GM19463 (cell line): ENCODE measurements at regions not wholly inside any gene's neighbourhood (a gene's known extent, or its start where the extent isn't known, plus 50 kb on each side); places are given as distances from the start of the nearest gene placed in this dataset.

Experiments
- ATAC-seq: cut with Tn5 transposase; IDR thresholded peaks from one replicate; pipeline ENCODE4 v1.9.1; 2021; ENCODE audit warnings: mild to moderate bottlenecking, moderate library complexity; ENCODE audit not compliant: unreplicated experiment

DNA sequence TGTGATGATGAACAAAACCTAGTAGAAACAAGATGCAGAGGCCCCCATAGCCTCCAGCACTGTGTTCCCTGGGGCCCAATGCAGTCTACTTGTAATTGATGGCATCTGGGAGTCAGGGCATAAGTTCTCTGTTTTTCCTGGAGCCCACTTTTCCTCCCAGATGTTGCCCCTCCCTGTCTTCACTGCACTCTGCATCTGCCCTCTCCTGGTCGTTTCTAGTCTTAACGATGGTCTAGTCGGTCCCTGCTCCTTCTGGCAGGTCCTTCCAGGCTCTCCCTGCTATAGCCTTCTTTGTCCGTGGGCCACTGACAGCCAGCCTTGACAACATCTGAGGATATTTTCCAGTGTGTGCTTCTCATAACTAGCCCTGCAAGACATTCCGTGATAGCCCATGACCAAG lies 208.3 kb downstream of the GXYLT1 start:
- no peak for ATAC-seq

GRCh38 chr12:41935911-41936310 lies 208.8 kb downstream of the GXYLT1 start:
- no peak for ATAC-seq

GRCh38 chr12:41932470-41932991 lies 212.1 kb downstream of the GXYLT1 start:
- ATAC-seq, result peak; percentile 58

GRCh38 chr12:41930866-41931437 lies 213.7 kb downstream of the GXYLT1 start:
- no peak for ATAC-seq

GRCh38 chr12:41924111-41924510 lies 220.6 kb downstream of the GXYLT1 start:
- no peak for ATAC-seq

DNA sequence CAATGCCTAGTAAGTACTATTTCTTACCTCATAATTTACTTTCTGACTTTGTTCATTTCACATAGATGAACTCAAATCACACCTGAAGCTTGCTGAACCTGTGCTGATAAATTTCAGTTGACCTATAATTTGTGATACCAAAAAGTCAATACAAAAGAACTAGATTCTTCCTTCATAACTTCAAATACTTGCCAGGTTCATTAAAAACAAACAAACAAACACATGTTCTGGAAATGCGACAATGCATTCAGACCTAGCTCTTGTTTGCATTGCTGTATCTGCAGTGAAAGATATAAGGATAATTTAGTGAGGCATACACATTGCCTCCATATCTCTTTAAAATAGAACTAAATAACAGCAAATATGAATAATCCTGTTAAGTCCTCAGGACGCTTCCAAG lies 221.3 kb downstream of the GXYLT1 start:
- no peak for ATAC-seq

GRCh38 chr12:41920355-41920754 lies 224.3 kb downstream of the GXYLT1 start:
- ATAC-seq, result no peak

- ATAC-seq, result no peak
Observed at GRCh38 chr12:41919526-41920261, 225.0 kb downstream of the GXYLT1 start.

DNA sequence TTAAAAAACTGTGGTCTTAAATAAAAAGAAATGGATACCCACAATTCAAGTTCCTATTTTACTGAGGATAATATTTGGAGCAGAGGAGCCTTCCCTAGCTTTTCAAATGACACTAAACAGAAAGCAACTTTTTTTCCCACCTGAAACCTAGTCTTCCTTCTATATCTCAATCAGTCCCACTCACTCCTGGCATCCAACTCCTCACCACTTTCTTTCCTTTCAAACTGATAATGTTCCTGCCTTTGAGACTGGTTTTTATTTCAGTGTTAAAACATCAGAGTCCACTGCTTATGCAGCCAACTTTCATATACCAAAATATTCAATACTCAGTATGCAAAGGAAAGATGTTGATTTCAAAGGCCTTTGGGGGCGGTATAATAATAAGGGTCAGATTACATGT lies 225.6 kb downstream of the GXYLT1 start:
- no peak for ATAC-seq

DNA sequence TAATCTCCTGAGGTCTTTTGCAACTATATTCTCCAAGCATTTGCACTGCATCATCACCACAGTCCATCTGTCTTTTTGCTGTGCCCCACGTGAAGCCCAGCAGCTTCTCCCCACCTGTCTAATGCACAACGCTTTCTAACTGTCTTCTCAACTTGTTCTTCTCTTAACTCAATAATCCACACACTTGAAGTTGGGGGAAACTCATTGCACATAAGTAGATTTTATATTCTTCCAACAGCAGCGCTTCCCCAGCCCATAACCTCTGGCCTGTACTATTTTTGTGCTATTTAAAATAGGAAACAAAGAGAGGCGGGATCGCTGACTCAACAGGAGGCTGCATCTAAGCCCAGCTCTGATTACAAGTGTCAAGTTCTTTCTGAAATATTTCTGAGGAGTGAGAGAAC lies 226.7 kb downstream of the GXYLT1 start:
- ATAC-seq, result no peak

DNA sequence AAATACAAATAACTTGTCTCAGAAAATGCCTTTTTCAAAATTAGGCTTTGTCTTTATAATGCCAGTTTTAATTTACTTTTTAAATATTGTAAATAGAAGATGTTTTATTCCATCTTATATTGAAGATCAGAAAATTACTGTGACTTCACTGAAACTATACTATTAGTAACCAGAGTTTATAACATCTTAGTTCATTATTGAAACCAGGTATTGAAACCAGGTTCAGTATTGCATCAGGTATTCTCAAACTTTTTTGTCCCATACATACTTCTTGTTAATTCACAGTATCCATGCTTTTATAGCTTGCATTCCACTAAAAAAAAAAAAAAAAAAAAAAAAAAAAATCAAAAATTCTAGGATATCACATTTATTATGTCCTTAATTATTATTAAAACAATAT lies 227.5 kb downstream of the GXYLT1 start:
- no peak for ATAC-seq

DNA sequence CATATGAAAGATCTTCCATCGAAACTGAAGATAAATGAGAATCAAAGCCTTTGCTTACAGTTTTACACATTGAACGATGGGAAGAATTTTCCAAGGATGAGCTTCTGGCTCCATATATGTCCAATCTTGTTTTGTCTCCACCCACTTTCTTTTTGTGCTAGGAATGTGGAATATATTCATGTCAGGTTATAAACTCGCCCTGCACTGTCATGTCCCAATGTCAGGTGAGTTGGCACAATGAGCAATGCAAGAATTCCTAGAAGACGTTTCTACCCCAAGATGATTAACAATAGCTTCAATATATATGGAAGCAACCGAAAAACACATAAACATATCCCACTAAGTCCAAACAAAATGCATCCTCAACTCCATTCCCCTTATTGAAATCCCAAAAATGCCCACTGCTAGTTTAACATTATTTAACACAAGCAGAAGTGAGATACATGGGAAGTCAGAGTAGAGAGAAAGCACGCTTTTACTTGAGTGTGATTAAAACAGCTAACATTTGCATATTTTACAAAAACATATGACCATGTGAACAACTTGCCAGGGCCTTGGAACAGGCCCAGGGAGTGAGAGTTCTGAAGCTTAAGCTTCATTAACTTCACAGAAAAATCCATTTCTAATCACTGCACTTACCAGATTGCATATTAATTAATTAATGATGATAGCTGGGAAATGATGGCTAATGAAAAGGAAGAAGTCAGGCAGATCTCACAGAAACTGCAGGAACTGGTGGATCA lies 233.9 kb downstream of the GXYLT1 start:
- ATAC-seq, result no peak

DNA sequence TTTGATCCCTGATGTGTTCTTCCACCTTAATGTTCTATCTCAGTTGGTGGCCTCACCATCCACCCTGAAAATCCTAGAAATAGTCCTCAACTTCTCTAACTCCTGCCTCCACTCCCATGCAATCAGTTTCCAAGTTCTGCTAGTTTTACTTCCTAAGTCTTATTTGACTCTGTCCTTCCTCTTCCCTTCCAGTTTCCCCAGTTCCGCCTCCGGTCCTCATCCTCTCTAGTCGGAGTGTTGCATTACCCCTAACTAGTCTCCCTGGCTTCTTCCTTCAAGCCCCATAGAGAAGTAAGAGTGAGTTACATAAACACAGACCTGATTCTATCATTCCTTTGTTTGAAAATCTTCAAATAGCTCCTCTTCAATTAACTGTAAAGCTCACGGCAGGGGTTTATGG lies 236.5 kb downstream of the GXYLT1 start:
- no peak for ATAC-seq

DNA sequence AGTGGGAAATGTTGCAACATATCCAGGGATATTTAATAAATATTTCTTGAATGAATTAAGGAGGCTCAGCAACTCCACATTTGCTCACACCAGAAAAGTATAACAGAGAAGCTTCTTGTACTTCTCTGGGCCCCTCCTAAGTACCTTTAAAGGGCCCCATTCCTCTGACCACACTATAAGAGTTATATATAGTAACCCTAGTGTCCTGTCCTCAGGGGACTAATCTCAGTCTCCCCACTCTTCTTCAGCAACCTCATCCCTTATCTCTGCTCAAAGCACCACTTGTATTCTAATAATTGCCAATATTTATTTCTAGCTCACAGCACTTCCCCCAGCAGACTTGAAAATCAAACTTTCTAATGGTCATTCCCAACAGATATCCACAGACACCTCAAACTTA lies 237.1 kb downstream of the GXYLT1 start:
- ATAC-seq, result no peak

DNA sequence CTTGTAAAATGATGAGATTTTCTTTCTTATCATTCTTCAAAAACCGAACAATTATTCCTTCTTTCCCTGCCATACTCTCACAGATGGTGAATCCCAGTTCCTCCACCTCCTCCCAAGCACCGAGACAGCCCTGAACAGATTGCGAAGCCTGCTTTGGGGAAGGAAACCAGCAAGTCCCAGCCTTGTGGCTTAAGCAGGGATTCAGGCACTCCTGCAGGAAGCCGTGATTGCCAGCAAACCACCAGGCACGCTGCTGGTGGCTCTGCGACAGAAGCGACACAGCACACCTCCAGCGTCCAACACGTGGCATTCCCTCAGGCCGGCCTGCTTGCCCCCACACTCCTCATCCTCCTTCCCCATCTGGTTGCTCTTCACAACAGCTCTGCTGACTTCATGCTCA lies 237.7 kb downstream of the GXYLT1 start:
- no peak for ATAC-seq

GRCh38 chr12:41905759-41906297 lies 238.8 kb downstream of the GXYLT1 start:
- no peak for ATAC-seq

GRCh38 chr12:41905073-41905758 lies 239.5 kb downstream of the GXYLT1 start:
- ATAC-seq, result no peak

DNA sequence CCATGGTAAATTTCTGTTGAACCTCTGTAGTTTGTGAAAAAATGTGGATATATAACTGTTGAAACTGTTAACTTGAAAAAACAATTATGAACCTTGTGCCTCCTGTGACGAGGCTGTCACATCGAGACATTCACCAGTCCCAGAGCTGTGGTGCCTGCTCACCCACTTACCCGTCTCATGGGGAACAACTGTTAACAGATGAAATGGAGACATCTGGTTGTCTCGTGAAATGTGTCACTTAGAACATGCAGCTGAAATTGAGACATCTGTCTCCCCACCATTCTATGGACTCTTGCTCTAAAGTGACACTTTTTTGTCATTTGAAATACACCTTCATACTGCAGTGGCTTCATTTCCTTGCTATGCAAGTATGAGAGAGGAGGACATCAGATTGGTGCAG lies 240.6 kb downstream of the GXYLT1 start:
- no peak for ATAC-seq

- ATAC-seq, result no peak
Observed at GRCh38 chr12:41903014-41903708, 241.5 kb downstream of the GXYLT1 start.

DNA sequence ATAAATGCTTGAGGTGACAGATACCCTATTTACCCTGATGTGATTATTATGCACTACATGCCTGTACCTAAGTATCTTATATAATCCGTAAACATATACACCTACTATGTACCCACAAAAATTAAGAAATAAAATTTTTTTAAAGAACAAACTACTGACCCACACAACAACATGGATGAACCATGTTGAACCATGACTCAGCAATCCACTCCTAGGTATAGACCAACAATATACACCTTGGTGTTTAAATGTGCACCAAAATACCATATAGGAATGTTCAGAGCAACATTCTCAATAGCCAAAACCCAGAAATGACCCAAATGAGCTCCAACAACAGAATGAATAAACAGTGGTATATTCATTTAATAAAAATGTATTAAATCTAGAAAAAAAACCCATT lies 245.1 kb downstream of the GXYLT1 start:
- no peak for ATAC-seq
